Vagina (tissue), 2 donors: ENCODE measurements at regions not wholly inside any gene's neighbourhood (a gene's known extent, or its start where the extent isn't known, plus 50 kb on each side); places are given as distances from the start of the nearest gene placed in this dataset.

Experiments used
- DNase-seq, 2 donors: peaks; one replicate each; pipeline ENCODE4 v3.0.0-alpha.2; 2017; ENCODE audit errors: extremely low spot score in 2 of 2
- H3K27ac ChIP-seq: fragments of 200-600 bp; sonication (generic); one replicate; pipeline ENCODE4 v1.5.1; 2019
- H3K27me3 ChIP-seq: fragments of 200-600 bp; sonication (generic); one replicate; pipeline ENCODE4 v1.5.1; 2019
- H3K36me3 ChIP-seq, 2 donors: fragments of 200-600 bp; sonication (generic); one replicate each; pipeline ENCODE4 v1.5.1; 2017 to 2019
- H3K4me1 ChIP-seq: fragments of 200-600 bp; sonication (generic); one replicate; pipeline ENCODE4 v1.5.1; 2019
- H3K4me3 ChIP-seq, 2 donors: fragments of 200-600 bp; sonication (generic); 1 replicate in 1 of 2; 2 replicates in 1 of 2; pipeline ENCODE4 v1.5.1; 2016 to 2019
- H3K9me3 ChIP-seq: fragments of 200-600 bp; sonication (generic); one replicate; pipeline ENCODE4 v1.5.1; 2019
- CTCF ChIP-seq, 3 experiments: fragments of 450-650 bp in 2 of 3; fragments of 200-600 bp in 1 of 3; sonication (generic) in 1 of 3; IDR thresholded peaks; one replicate each; pipeline ENCODE4 v1.5.1; 2017 to 2019; ENCODE audit warnings: antibody characterized with exemption in 3 of 3, mild to moderate bottlenecking in 2 of 3, moderate library complexity in 2 of 3
- POLR2A ChIP-seq, 2 donors: fragments of 450-650 bp; IDR thresholded peaks; one replicate each; pipeline ENCODE4 v1.6.1; 2017; ENCODE audit warnings: antibody characterized with exemption in 2 of 2, mild to moderate bottlenecking in 2 of 2, moderate library complexity in 2 of 2
- POLR2AphosphoS5 ChIP-seq, 2 donors: sonication (generic); formaldehyde crosslinking; IDR thresholded peaks; one replicate each; pipeline ENCODE4 v1.9.0; 2017; ENCODE audit warnings: antibody characterized with exemption in 2 of 2, mild to moderate bottlenecking in 2 of 2, low read depth in 1 of 2; ENCODE audit not compliant: insufficient read depth in 1 of 2
- intact Hi-C: fragments of 100-400 bp; cut with DNase I; formaldehyde crosslinking; loops from one replicate; pipeline ENCODE4 v1.15.1; 2023

DNA sequence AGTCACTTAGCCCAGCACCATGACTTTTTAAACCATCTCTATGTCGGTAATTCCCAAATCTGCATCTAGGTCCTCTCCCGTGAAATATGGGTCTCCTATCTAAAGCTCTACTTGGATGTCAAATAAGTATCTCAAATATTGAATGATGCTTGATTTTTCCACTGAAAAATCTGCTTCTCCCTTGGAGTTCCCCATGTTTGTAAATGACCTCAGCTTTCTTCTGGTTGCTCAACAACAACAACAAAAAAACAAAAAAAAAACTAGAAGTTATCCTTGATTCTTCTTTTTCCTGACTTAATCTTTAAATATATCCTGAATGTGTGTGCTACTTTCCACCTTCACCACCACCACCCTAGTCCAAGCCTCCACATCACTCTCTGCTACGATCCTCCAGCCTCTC lies 307.5 kb upstream of the UBE2E2 start:
- Histone ChIP-seq H3K4me3 (no peak overlapping the region), H3K9me3 (no peaks in the 10 kb centered on the region), H3K27ac (no peak overlapping the region), H3K36me3 (no peaks in the 10 kb centered on the region), H3K4me1 (peaks cover 11% of the 10 kb centered on the region), H3K27me3 (no peaks in the 10 kb centered on the region)
- intact Hi-C loops: no loop called here
- no peak for DNase-seq
- TF ChIP-seq POLR2A (IDR thresholded peaks at IDR 0.05) (no peak), CTCF (IDR thresholded peaks at IDR 0.05) (no peak), POLR2AphosphoS5 (IDR thresholded peaks at IDR 0.05; ENCODE audit: insufficient read depth in 1 of 2, low read depth in 1 of 2) (no peak)

- no peaks in the 10 kb centered on the region for H3K27me3 ChIP-seq
- no peak for TF ChIP-seq CTCF (IDR thresholded peaks at IDR 0.05)
- no peak for TF ChIP-seq POLR2AphosphoS5 (IDR thresholded peaks at IDR 0.05; ENCODE audit: insufficient read depth in 1 of 2, low read depth in 1 of 2)
- no peak for TF ChIP-seq POLR2A (IDR thresholded peaks at IDR 0.05)
- H3K36me3 ChIP-seq: no peaks in the 10 kb centered on the region
- H3K9me3 ChIP-seq: no peaks in the 10 kb centered on the region
- no peak for DNase-seq
- no peak overlapping the region for H3K4me3 ChIP-seq
- intact Hi-C loops: no loop called here
- H3K27ac ChIP-seq: no peak overlapping the region
- H3K4me1 ChIP-seq: peaks cover 11% of the 10 kb centered on the region
Observed at GRCh38 chr3:22898558-22898957, 304.6 kb upstream of the UBE2E2 start.

DNA sequence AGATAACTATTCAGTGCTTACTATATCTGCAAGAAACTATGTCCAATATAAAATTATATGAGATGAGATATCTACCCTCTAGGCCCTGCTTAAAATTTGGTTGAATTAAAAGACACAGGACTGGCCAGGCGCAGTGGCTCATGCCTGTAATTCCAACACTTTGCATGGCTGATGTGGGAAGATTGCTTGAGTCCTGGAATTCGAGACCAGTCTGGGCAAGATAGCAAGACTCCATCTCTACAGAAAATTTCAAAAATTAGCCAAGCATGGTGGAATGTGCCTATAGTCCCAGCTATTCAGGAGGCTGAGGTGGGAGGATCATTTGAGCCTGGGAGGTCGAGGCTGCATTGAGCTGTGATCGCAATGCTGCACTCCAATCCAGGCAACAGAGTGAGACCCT lies 303.7 kb upstream of the UBE2E2 start:
- no peak overlapping the region for H3K27ac ChIP-seq
- H3K4me3 ChIP-seq: no peak overlapping the region
- H3K36me3 ChIP-seq: no peaks in the 10 kb centered on the region
- no peaks in the 10 kb centered on the region for H3K9me3 ChIP-seq
- H3K4me1 ChIP-seq: peaks cover 11% of the 10 kb centered on the region
- no peak for TF ChIP-seq POLR2AphosphoS5 (IDR thresholded peaks at IDR 0.05; ENCODE audit: insufficient read depth in 1 of 2, low read depth in 1 of 2)
- TF ChIP-seq POLR2A (IDR thresholded peaks at IDR 0.05): no peak
- no peak for TF ChIP-seq CTCF (IDR thresholded peaks at IDR 0.05)
- intact Hi-C loops: no loop called here
- DNase-seq: no peak
- no peaks in the 10 kb centered on the region for H3K27me3 ChIP-seq

DNA sequence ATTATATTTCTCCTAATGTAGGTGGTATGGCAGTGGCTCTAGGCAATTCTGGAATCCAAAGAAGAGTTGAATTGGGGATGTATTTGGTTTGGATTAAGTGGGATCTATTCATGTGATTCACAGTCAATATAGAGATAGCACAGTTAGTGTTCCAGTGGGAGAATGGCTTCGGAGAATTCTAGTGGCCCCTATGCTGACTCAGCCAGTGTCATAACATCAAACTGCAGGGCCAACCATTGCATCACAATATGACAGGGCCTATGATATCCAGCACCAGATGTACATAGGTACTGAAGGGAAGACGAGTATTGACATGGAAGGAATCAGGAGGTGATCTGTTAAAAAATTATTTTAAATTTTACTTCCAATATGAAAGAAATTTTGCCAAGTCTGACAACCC lies 302.8 kb upstream of the UBE2E2 start:
- no peaks in the 10 kb centered on the region for H3K27me3 ChIP-seq
- no peaks in the 10 kb centered on the region for H3K9me3 ChIP-seq
- intact Hi-C loops: no loop called here
- no peak overlapping the region for H3K27ac ChIP-seq
- H3K36me3 ChIP-seq: no peaks in the 10 kb centered on the region
- no peak overlapping the region for H3K4me3 ChIP-seq
- H3K4me1 ChIP-seq: peaks cover 4% of the 10 kb centered on the region
- no peak for DNase-seq
- TF ChIP-seq POLR2AphosphoS5 (IDR thresholded peaks at IDR 0.05; ENCODE audit: insufficient read depth in 1 of 2, low read depth in 1 of 2) (no peak), POLR2A (IDR thresholded peaks at IDR 0.05) (no peak), CTCF (IDR thresholded peaks at IDR 0.05) (no peak)

DNA sequence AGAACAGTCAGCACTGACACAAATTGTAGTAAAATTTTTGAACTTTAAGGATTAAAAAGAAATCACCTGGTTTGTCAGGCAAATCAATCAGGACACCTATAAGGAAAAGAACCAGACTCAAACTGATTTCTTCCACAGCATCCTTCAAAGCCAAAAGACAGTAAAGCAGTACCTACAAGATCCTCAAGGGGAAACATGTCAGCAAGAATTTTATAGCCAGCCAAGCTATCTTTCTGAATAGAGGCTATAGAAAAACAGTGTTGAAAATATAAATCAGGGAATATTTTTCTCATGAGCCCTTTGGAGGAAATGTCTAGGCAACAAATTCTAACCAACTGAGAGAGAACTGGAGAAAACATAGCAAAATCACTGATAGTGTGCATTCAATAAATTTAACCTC lies 301.4 kb upstream of the UBE2E2 start:
- intact Hi-C loops: no loop called here

More for the DNA sequence above, 301.4 kb upstream of the UBE2E2 start:
- no peaks in the 10 kb centered on the region for H3K4me1 ChIP-seq
- H3K27me3 ChIP-seq: no peaks in the 10 kb centered on the region
- H3K27ac ChIP-seq: no peak overlapping the region
- TF ChIP-seq POLR2AphosphoS5 (IDR thresholded peaks at IDR 0.05; ENCODE audit: insufficient read depth in 1 of 2, low read depth in 1 of 2): no peak
- no peak for TF ChIP-seq CTCF (IDR thresholded peaks at IDR 0.05)
- no peak for TF ChIP-seq POLR2A (IDR thresholded peaks at IDR 0.05)
- H3K9me3 ChIP-seq: no peaks in the 10 kb centered on the region
- no peaks in the 10 kb centered on the region for H3K36me3 ChIP-seq
- H3K4me3 ChIP-seq: no peak overlapping the region
- no peak for DNase-seq
